ENCODE measurements at regions not wholly inside any gene's neighbourhood (a gene's known extent, or its start where the extent isn't known, plus 50 kb on each side); places are given as distances from the start of the nearest gene placed in this dataset.

DNA sequence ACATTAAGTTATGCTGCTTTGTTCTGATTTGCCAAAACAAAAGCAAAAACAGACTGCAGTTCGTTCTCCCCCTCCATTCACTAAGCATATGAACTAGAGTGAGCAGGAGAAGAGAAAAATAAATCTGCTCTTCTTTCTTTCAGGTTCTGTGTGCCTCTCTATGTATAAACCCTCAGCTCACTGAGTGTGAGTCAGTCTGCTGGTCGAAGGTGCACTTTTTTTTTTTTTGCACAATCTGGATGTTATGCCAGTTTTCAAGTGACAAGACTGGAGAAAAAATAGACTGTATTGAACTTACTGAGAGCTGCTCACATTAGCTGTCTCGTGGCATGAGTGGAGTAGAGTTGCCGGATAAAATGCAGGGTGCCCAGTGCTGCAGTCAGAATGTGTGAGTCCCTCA lies 244.6 kb upstream of the ATP10B start:
- DNase-seq (ENCODE audit: low read depth) = no peak
- TF ChIP-seq, protein P1, sequence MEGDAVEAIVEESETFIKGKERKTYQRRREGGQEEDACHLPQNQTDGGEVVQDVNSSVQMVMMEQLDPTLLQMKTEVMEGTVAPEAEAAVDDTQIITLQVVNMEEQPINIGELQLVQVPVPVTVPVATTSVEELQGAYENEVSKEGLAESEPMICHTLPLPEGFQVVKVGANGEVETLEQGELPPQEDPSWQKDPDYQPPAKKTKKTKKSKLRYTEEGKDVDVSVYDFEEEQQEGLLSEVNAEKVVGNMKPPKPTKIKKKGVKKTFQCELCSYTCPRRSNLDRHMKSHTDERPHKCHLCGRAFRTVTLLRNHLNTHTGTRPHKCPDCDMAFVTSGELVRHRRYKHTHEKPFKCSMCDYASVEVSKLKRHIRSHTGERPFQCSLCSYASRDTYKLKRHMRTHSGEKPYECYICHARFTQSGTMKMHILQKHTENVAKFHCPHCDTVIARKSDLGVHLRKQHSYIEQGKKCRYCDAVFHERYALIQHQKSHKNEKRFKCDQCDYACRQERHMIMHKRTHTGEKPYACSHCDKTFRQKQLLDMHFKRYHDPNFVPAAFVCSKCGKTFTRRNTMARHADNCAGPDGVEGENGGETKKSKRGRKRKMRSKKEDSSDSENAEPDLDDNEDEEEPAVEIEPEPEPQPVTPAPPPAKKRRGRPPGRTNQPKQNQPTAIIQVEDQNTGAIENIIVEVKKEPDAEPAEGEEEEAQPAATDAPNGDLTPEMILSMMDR (IDR thresholded peaks at IDR 0.05; ENCODE audit: low read depth, low read length, missing control alignments) = no peak
- no peak overlapping the region for H3K4me3 ChIP-seq (ENCODE audit: low read depth, low read length)

DNA sequence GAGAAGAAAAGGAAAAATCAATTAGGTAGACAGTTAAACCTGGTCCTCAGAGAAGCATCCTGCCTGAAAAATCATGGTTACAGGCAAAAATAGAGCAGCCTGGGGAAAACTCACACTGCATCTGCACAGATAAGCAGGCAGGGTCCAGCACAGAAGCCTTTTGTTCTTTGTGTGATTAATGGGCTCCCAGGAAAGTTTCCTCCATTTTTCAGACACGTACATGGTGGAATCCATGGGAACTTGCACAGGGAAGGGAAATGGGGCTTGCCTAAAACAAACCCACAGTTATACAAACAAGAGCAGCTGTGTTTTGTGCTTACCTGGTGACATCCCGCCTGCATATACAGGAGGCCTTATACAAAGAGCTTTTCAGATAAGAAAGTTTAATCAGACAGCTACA lies 243.9 kb upstream of the ATP10B start:
- TF ChIP-seq, protein P1 (IDR thresholded peaks at IDR 0.05; ENCODE audit: low read depth, low read length, missing control alignments) = no peak
- DNase-seq (ENCODE audit: low read depth) = no peak
- no peak overlapping the region for H3K4me3 ChIP-seq (ENCODE audit: low read depth, low read length)

DNA sequence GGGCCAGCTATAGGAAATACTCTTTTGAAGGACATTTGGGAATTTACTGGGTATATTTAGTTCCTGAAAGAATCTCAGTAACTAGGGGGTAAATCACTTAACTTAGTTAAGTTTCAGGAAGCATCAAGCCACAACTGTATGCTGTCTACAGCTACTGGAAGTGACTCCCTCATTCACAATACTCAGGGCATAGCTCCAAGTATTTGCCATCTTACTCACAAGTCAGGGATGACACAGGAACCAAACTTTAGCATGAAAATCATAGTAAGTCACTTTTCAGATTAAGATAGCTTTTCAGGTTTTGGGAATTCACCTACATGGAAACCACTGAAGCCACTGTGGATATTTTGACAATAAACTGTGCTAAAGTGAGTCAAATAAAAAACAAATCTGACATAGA lies 242.4 kb upstream of the ATP10B start:
- DNase-seq (ENCODE audit: low read depth) = no peak
- TF ChIP-seq, protein P1 (IDR thresholded peaks at IDR 0.05; ENCODE audit: low read depth, low read length, missing control alignments) = no peak
- no peak overlapping the region for H3K4me3 ChIP-seq (ENCODE audit: low read depth, low read length)

DNA sequence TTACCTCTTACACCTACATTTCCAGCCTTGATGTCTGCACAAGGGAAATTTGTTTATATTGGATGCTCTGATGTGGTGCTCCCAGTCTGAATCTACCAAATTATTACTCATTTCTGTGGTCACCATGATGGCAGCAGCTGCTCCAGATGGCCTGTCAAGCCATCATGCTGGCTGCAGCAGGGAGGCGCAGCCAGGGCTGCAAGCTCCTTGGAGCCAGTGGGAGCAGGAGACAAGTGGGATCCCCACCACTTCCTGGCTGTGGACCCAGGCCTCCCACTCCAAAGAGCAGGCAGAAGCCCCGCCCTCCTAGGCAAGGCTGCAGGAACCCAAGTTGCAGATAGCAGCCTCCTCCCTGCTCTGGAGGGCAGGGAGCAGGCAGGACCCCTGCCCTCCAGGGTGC lies 241.1 kb upstream of the ATP10B start:
- DNase-seq (ENCODE audit: low read depth) = no peak
- no peak overlapping the region for H3K4me3 ChIP-seq (ENCODE audit: low read depth, low read length)
- TF ChIP-seq, protein P1 (IDR thresholded peaks at IDR 0.05; ENCODE audit: low read depth, low read length, missing control alignments) = no peak

DNA sequence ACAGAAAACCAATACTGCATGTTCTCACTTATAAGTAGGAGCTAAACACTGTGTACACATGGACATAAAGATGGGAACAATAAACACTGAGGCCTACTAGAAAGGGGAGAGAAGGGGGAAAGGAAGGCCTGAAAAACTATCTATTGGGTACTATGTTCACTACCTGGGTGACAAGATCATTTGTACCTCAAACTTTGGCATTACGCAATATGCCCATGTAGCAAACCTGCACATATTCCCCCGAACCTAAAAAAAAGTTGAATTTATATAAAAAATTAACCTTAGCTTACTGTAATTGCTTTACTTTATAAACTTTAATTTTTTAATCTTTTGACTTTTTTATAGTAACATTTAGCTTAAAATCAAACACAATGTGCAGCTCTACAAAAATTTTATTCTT lies 237.6 kb upstream of the ATP10B start:
- no peak for DNase-seq (ENCODE audit: low read depth)
- TF ChIP-seq, protein P1 (IDR thresholded peaks at IDR 0.05; ENCODE audit: low read depth, low read length, missing control alignments) = no peak
- no peak overlapping the region for H3K4me3 ChIP-seq (ENCODE audit: low read depth, low read length)

DNA sequence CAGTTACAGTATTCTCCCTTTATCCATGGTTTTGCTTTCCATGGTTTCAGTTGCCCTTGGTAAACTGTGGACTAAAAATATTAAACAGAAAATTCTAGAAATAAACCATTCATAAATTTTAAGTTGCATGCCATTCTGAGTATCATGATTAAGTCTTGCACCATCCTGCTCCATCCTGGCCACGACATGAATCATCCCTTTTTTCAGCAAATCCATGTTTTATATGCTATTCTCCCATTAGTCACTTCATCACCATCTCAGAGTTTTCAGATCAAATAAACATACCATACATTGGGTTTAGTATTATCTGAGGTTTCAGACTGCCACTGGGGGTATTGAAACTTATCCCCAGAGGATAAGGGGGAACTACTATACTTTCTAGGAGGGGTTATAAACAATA lies 234.4 kb upstream of the ATP10B start:
- DNase-seq (ENCODE audit: low read depth) = no peak
- H3K4me3 ChIP-seq (ENCODE audit: low read depth, low read length) = no peak overlapping the region
- TF ChIP-seq, protein P1 (IDR thresholded peaks at IDR 0.05; ENCODE audit: low read depth, low read length, missing control alignments) = no peak

DNA sequence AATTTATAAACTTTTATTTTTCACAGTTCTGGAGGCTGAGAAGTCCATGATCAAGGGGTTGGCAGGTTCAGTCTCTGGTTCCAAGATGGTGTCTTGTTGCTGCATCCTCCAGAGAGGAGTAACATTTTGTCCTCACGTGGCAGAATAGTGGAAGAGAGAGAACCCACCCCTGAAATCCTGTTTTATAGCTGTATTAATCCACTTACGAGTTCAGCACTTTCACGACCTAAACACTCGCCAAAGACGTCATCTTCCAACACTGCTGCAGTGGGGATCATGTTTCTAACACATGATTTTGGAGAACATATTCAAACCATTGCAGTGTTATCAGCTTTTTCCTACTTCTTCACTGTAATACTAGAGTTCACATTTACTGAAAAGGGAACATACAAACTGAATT lies 233.0 kb upstream of the ATP10B start:
- no peak for DNase-seq (ENCODE audit: low read depth)
- no peak overlapping the region for H3K4me3 ChIP-seq (ENCODE audit: low read depth, low read length)
- TF ChIP-seq, protein P1 (IDR thresholded peaks at IDR 0.05; ENCODE audit: low read depth, low read length, missing control alignments) = no peak

All from GM12864 (cell line).